Neutrophil (primary cell): ENCODE measurements at regions not wholly inside any gene's neighbourhood (a gene's known extent, or its start where the extent isn't known, plus 50 kb on each side); places are given as distances from the start of the nearest gene placed in this dataset.

Source experiments
- H3K27ac ChIP-seq: fragments of 200-600 bp; sonication (generic); 2 replicates; pipeline ENCODE4 v1.5.1; 2016; ENCODE audit warnings: mild to moderate bottlenecking, moderate library complexity
- H3K27me3 ChIP-seq: fragments of 200-600 bp; sonication (generic); 2 replicates; pipeline ENCODE4 v1.6.0; 2016; ENCODE audit warnings: mild to moderate bottlenecking
- H3K36me3 ChIP-seq: fragments of 200-600 bp; sonication (generic); 2 replicates; pipeline ENCODE4 v1.5.1; 2017
- H3K4me1 ChIP-seq, 2 experiments: fragments of 200-600 bp in 1 of 2; sonication (generic) in 1 of 2; 1 replicate in 1 of 2; 2 replicates in 1 of 2; pipeline versions ENCODE4 v1.5.1 to v1.6.1; 2013 to 2016; ENCODE audit warnings: low read depth in 1 of 2, low read length in 1 of 2, mild to moderate bottlenecking in 1 of 2, moderate library complexity in 1 of 2; ENCODE audit not compliant: control insufficient read depth in 1 of 2, insufficient read depth in 1 of 2
- H3K4me3 ChIP-seq, 2 experiments: fragments of 200-600 bp in 1 of 2; sonication (generic) in 1 of 2; 1 replicate in 1 of 2; 2 replicates in 1 of 2; pipeline ENCODE4 v1.5.1; 2013 to 2016; ENCODE audit warnings: low read depth in 1 of 2, low read length in 1 of 2, mild to moderate bottlenecking in 1 of 2, moderate library complexity in 1 of 2
- H3K9me3 ChIP-seq: fragments of 200-600 bp; sonication (generic); 2 replicates; pipeline ENCODE4 v1.5.1; 2016
- CTCF ChIP-seq: fragments of 200-600 bp; sonication (generic); IDR thresholded peaks from 2 replicates; pipeline ENCODE4 v1.5.1; 2016; ENCODE audit warnings: antibody characterized with exemption

DNA sequence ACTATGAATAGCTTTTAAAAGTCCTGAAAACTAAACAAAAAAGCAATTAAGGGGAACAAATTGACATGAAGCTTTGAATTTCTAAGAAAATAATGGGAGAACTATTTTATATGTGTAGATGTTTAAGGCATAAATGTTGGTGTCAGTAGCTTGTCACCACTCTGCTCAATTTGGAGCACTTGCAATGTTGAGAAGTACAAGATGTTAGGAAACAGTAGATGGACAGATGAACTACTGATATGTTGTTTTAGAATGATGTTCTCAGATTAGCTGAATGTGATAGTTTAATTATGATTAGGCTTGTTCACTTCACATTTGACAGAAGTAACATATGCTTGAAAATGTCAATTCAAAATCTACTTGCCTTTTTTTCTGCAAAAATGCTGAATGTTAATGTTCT lies 525.7 kb upstream of the IGFBP7 start:
- Histone ChIP-seq H3K4me3 (no peak overlapping the region), H3K4me1 (no peaks in the 10 kb centered on the region), H3K27ac (no peak overlapping the region), H3K9me3 (no peaks in the 10 kb centered on the region), H3K27me3 (no peaks in the 10 kb centered on the region), H3K36me3 (no peaks in the 10 kb centered on the region)
- TF ChIP-seq CTCF: no peak

DNA sequence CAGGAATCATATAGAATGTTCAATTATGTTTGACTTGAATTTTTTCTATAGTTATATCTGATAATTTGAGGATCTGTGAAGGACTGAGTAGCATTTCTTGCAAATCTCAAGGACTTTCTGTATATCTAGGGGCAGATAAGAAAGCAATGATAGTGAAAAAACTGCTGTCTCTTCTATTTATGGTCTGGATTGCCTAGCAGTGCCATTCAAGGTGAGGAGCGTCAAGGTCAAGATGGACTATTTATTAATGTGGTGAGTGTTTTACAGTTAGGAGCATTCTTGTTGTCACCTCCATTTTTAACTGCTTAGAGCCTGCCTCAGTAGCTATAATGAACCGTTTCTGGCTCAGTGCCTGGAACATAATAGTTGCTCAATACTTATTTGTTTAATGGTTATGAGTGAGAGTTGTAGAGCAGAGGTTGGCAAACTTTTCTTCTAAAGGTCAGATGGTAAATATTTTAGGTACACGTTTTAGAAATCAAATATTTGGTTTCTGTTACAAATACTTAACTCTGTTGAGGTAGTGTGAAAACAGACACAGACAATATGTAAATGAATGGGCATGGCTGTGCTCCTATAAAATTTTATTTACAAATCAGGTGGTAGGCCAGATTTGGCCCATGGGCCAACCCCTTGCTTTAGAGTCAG lies 523.2 kb upstream of the IGFBP7 start:
- no peak overlapping the region for H3K27ac ChIP-seq
- no peaks in the 10 kb centered on the region for H3K27me3 ChIP-seq
- H3K4me1 ChIP-seq: no peaks in the 10 kb centered on the region
- TF ChIP-seq CTCF: no peak
- no peaks in the 10 kb centered on the region for H3K36me3 ChIP-seq
- H3K9me3 ChIP-seq: no peaks in the 10 kb centered on the region
- no peak overlapping the region for H3K4me3 ChIP-seq

DNA sequence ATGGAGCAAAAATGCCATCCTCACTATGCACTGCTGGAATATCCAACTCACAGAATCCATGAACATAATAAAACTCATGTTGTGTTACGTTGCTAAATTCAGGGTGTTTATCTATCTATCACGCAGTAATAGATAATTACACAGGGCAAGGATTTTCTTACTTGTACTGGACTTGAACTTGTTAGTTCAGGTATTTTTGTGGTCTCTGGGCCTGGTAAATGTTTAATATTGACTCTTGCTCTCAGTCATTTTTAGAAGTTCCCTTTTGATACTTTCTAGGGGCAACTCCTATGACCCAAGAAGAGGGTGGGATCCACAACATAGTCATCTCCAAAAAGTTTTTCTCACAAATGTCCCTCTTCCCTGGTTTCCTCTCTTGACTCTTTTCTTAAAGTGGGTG lies 522.4 kb upstream of the IGFBP7 start:
- H3K36me3 ChIP-seq: no peaks in the 10 kb centered on the region
- no peaks in the 10 kb centered on the region for H3K4me1 ChIP-seq
- no peaks in the 10 kb centered on the region for H3K27me3 ChIP-seq
- no peak for TF ChIP-seq CTCF
- H3K9me3 ChIP-seq: no peaks in the 10 kb centered on the region
- H3K27ac ChIP-seq: no peak overlapping the region
- no peak overlapping the region for H3K4me3 ChIP-seq

DNA sequence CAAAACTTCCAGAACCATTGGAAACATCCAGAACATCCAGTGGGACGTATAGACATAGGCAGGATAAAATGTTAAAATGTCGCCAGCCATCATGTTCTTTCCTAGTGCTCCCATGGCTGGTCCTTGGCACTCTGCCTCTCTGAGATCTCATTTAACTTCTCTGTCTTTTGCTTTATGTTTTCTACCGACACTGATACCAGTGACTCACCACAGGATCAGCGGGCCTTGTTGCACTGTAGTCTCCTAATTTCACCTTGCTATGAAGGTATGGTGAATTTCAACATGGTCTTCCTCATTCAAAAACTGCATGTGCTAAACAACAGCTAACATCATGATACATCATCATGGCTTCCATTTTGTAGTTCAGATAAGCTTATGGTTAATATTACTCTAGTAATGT lies 521.0 kb upstream of the IGFBP7 start:
- Histone ChIP-seq H3K4me1 (no peaks in the 10 kb centered on the region), H3K36me3 (no peaks in the 10 kb centered on the region), H3K27ac (no peak overlapping the region), H3K9me3 (no peaks in the 10 kb centered on the region), H3K4me3 (no peak overlapping the region), H3K27me3 (no peaks in the 10 kb centered on the region)
- TF ChIP-seq CTCF: no peak

- TF ChIP-seq CTCF: no peak
- no peaks in the 10 kb centered on the region for H3K9me3 ChIP-seq
- no peaks in the 10 kb centered on the region for H3K36me3 ChIP-seq
- H3K4me1 ChIP-seq: no peaks in the 10 kb centered on the region
- H3K4me3 ChIP-seq: no peak overlapping the region
- no peak overlapping the region for H3K27ac ChIP-seq
- no peaks in the 10 kb centered on the region for H3K27me3 ChIP-seq
Measured at GRCh38 chr4:57628004-57628403, 517.8 kb upstream of the IGFBP7 start.
